IMR-90 (cell line): ENCODE measurements at regions not wholly inside any gene's neighbourhood (a gene's known extent, or its start where the extent isn't known, plus 50 kb on each side); places are given as distances from the start of the nearest gene placed in this dataset.

Experiments used
- ATAC-seq: fragments of 200-7000 bp; cut with Tn5 transposase; 2 replicates; pipeline ENCODE4 v1.9.1; 2020; ENCODE audit warnings: low read depth, mild to moderate bottlenecking, moderate library complexity
- BruUV-seq: library from RNA; stranded (reverse); fragments of 400-500 nt; replicated peaks from 2 replicates; lab custom pipeline; 2021; lab: Mats Ljungman, UMichigan
- CTCF ChIA-PET: fragments of 300-600 bp; formaldehyde crosslinking; extraction: SDS; loops from one replicate; lab custom pipeline; 2021; ENCODE audit warnings: antibody characterized with exemption; lab: Yijun Ruan, JAX
- POLR2A ChIA-PET: fragments of 300-600 bp; sonication (Branson Sonifier 250); formaldehyde crosslinking; loops from one replicate; lab custom pipeline; 2022; ENCODE audit warnings: antibody characterized with exemption; ENCODE audit not compliant: unreplicated experiment; lab: Charles Lee
- DNase-seq: peaks from one replicate; pipeline ENCODE4 v3.0.0; 2013
- H2AFZ ChIP-seq: replicated peaks from 2 replicates; pipeline ENCODE3; 2013; ENCODE audit warnings: low read length, mild to moderate bottlenecking; ENCODE audit not compliant: poor library complexity
- H2AK5ac ChIP-seq: 2 replicates; pipeline ENCODE4 v1.6.1; 2013; ENCODE audit warnings: low read depth, low read length, inconsistent platforms
- H2AK9ac ChIP-seq: replicated peaks from 2 replicates; pipeline ENCODE3; 2013; ENCODE audit warnings: mild to moderate bottlenecking, low read depth, low read length, moderate library complexity; ENCODE audit not compliant: poor library complexity
- H2BK120ac ChIP-seq: 2 replicates; pipeline ENCODE4 v1.6.1; 2013; ENCODE audit warnings: low read depth, low read length, inconsistent platforms
- H2BK15ac ChIP-seq: 3 replicates; pipeline ENCODE4 v1.6.1; 2013; ENCODE audit warnings: low read depth, low read length, inconsistent platforms
- H2BK20ac ChIP-seq: 2 replicates; pipeline ENCODE4 v1.6.1; 2013; ENCODE audit warnings: low read depth, mild to moderate bottlenecking, inconsistent platforms, low read length, moderate library complexity
- H2BK5ac ChIP-seq: 2 replicates; pipeline ENCODE4 v1.6.1; 2013; ENCODE audit warnings: mild to moderate bottlenecking, low read depth, low read length, inconsistent platforms; ENCODE audit not compliant: poor library complexity, severe bottlenecking
- H3K14ac ChIP-seq: replicated peaks from 2 replicates; pipeline ENCODE4 v1.6.1; 2013; ENCODE audit warnings: low read depth, low read length, inconsistent platforms
- H3K18ac ChIP-seq: 2 replicates; pipeline ENCODE4 v1.6.1; 2013; ENCODE audit warnings: low read depth, low read length, control low read depth
- H3K23ac ChIP-seq: 2 replicates; pipeline ENCODE4 v1.6.1; 2013; ENCODE audit warnings: low read depth, low read length, inconsistent platforms
- H3K27ac ChIP-seq: 2 replicates; pipeline ENCODE4 v1.5.1; 2013; ENCODE audit warnings: mild to moderate bottlenecking, control low read depth, low read length; ENCODE audit not compliant: insufficient read depth
- H3K27me3 ChIP-seq: 2 replicates; pipeline ENCODE4 v1.6.1; 2013; ENCODE audit warnings: low read length; ENCODE audit not compliant: control insufficient read depth, insufficient read depth
- H3K36me3 ChIP-seq: 2 replicates; pipeline ENCODE4 v1.6.1; 2013; ENCODE audit warnings: low read length, mixed read lengths; ENCODE audit not compliant: control insufficient read depth, insufficient read depth
- H3K4ac ChIP-seq: 2 replicates; pipeline ENCODE4 v1.6.1; 2013; ENCODE audit warnings: low read depth, low read length, inconsistent platforms
- H3K4me1 ChIP-seq: 2 replicates; pipeline ENCODE4 v1.6.1; 2013; ENCODE audit warnings: low read length, mixed read lengths; ENCODE audit not compliant: control insufficient read depth, insufficient read depth
- H3K4me2 ChIP-seq: 2 replicates; pipeline ENCODE4 v1.6.1; 2013; ENCODE audit warnings: low read depth, mild to moderate bottlenecking, control low read depth, low read length, moderate library complexity
- H3K4me3 ChIP-seq: 2 replicates; pipeline ENCODE4 v1.5.1; 2013; ENCODE audit warnings: low read depth, mild to moderate bottlenecking, control low read depth, low read length, moderate library complexity; ENCODE audit not compliant: insufficient read depth
- H3K56ac ChIP-seq: 2 replicates; pipeline ENCODE4 v1.6.1; 2013; ENCODE audit warnings: low read length, inconsistent platforms; ENCODE audit not compliant: insufficient read depth; ENCODE audit errors: extremely low read depth
- H3K79me1 ChIP-seq, 2 experiments: 2 replicates each; pipeline ENCODE4 v1.6.1; 2013; ENCODE audit warnings: low read length in 2 of 2, inconsistent platforms in 1 of 2, low read depth in 1 of 2
- H3K9ac ChIP-seq: 2 replicates; pipeline ENCODE4 v1.6.1; 2013; ENCODE audit warnings: low read depth, low read length, control low read depth
- H3K9me1 ChIP-seq: 2 replicates; pipeline ENCODE4 v1.6.1; 2013; ENCODE audit warnings: low read length, inconsistent platforms; ENCODE audit not compliant: insufficient read depth
- H3K9me3 ChIP-seq: 2 replicates; pipeline ENCODE4 v1.6.1; 2013; ENCODE audit warnings: low read length; ENCODE audit not compliant: control insufficient read depth, insufficient read depth
- H4K20me1 ChIP-seq: 2 replicates; pipeline ENCODE4 v1.6.1; 2013; ENCODE audit warnings: low read length, inconsistent platforms; ENCODE audit not compliant: insufficient read depth
- H4K5ac ChIP-seq: 2 replicates; pipeline ENCODE4 v1.6.1; 2013; ENCODE audit warnings: mild to moderate bottlenecking, low read depth, low read length, control low read depth
- H4K8ac ChIP-seq, 2 experiments: 2 replicates each; pipeline ENCODE4 v1.6.1; 2013; ENCODE audit warnings: low read depth in 2 of 2, low read length in 2 of 2, control low read depth in 1 of 2, inconsistent platforms in 1 of 2
- H4K91ac ChIP-seq: 2 replicates; pipeline ENCODE4 v1.6.1; 2013; ENCODE audit warnings: low read depth, low read length, inconsistent platforms; ENCODE audit not compliant: insufficient read depth
- MXI1 ChIP-seq: IDR thresholded peaks from 2 replicates; pipeline ENCODE4 v1.6.1; 2012; ENCODE audit warnings: low read depth, mild to moderate bottlenecking, low read length, moderate library complexity, borderline replicate concordance
- POLR2A ChIP-seq: IDR thresholded peaks from 2 replicates; pipeline ENCODE4 v1.6.1; 2012; ENCODE audit warnings: mild to moderate bottlenecking, low read depth, low read length
- WGBS, 2 experiments: methylation state at CpG; one replicate each; pipeline versions ENCODE4 v1.1.5 to v1.1.7; 2013; ENCODE audit warnings: missing lambda C conversion rate in 2 of 2; ENCODE audit not compliant: insufficient read length in 1 of 2; ENCODE audit errors: extremely low coverage in 2 of 2; 5-methylcytosine and 5-hydroxymethylcytosine counted together
- dilution Hi-C: fragments of 300-500 bp; cut with HindIII; formaldehyde crosslinking; loops from one replicate; pipeline ENCODE4 v1.14.3; 2018; ENCODE audit warnings: low sequenced_read_pairs; ENCODE audit not compliant: unreplicated experiment
- in situ Hi-C: fragments of 300-500 bp; cut with MboI; formaldehyde crosslinking; loops from 3 replicates; pipeline ENCODE4 v1.14.3; 2019; ENCODE audit warnings: low sequenced_read_pairs, inconsistent platforms, mixed read lengths
- intact Hi-C: fragments of 100-400 bp; cut with micrococcal nuclease; formaldehyde crosslinking; loops from 2 replicates; pipeline ENCODE4 v1.10.0; 2022

GRCh38 chr2:238589591-238590460 lies 163.1 kb downstream of the ASB1 start:
- no peak overlapping the region for H2BK15ac ChIP-seq
- H2AFZ ChIP-seq = peak overlapping the region; percentile 43
- no peak overlapping the region for H3K14ac ChIP-seq
- no peaks in the 10 kb centered on the region for H3K9me1 ChIP-seq
- H3K9ac ChIP-seq = no peak overlapping the region
- no peaks in the 10 kb centered on the region for H3K79me1 ChIP-seq
- WGBS, 2 experiments = 75% methylated on average over 4 of the region's 16 CpGs; no CpG with 5 or more reads in 1 of the 2 experiments
- no peak for TF ChIP-seq MXI1
- no peak for TF ChIP-seq POLR2A
- intact Hi-C loops = no loop called here
- H3K23ac ChIP-seq = no peak overlapping the region
- no peaks in the 10 kb centered on the region for H3K9me3 ChIP-seq
- no peaks in the 10 kb centered on the region for H3K4me1 ChIP-seq
- no peak overlapping the region for H3K56ac ChIP-seq
- no peak overlapping the region for H3K27ac ChIP-seq
- ChIA-PET CTCF (interaction anchor here (0.5 kb wide), 1 partner anchor 201 kb away, joined by 3 read pairs; no protein-coding TSS in a partner anchor), POLR2A (no interaction called here)
- no peak overlapping the region for H4K8ac ChIP-seq
- no TSS peak for BruUV-seq
- no peak overlapping the region for H4K5ac ChIP-seq
- in situ Hi-C loops = no loop called here
- DNase-seq (no peak), ATAC-seq (no peak)
- dilution Hi-C loops = no loop called here
- no peak overlapping the region for H2AK5ac ChIP-seq
- H4K20me1 ChIP-seq = no peaks in the 10 kb centered on the region
- H3K27me3 ChIP-seq = peaks cover 2% of the 10 kb centered on the region; the same call in 1 of the 2 replicates
- H2AK9ac ChIP-seq = no peak overlapping the region
- no peak overlapping the region for H3K4me3 ChIP-seq
- no peak overlapping the region for H4K91ac ChIP-seq
- H3K36me3 ChIP-seq = no peaks in the 10 kb centered on the region
- H2BK120ac ChIP-seq = no peak overlapping the region
- no peak overlapping the region for H2BK5ac ChIP-seq
- no peak overlapping the region for H2BK20ac ChIP-seq
- no peak overlapping the region for H3K18ac ChIP-seq
- no peak overlapping the region for H3K4ac ChIP-seq
- H3K4me2 ChIP-seq = no peak overlapping the region
